ENCODE measurements at regions not wholly inside any gene's neighbourhood (a gene's known extent, or its start where the extent isn't known, plus 50 kb on each side); places are given as distances from the start of the nearest gene placed in this dataset.

- Mint-ChIP-seq H3K36me3 (ENCODE audit: low read depth) (no peaks in the 10 kb centered on the region), H3K4me1 (no peaks in the 10 kb centered on the region), H3K9me3 (no peaks in the 10 kb centered on the region), H3K27ac (no peak overlapping the region), H3K4me3 (no peak overlapping the region), H3K27me3 (no peaks in the 10 kb centered on the region)
- DNase-seq: no peak
- intact Hi-C loops (cut with micrococcal nuclease): no loop called here
Observed at GRCh38 chr12:118816296-118816695, 165.0 kb upstream of the SRRM4 start.

GRCh38 chr12:118821386-118821925, 159.9 kb upstream of the SRRM4 start:
- DNase-seq: no peak
- Mint-ChIP-seq H3K27me3 (no peaks in the 10 kb centered on the region), H3K27ac (no peak overlapping the region), H3K4me3 (no peak overlapping the region), H3K4me1 (no peaks in the 10 kb centered on the region), H3K36me3 (ENCODE audit: low read depth) (no peaks in the 10 kb centered on the region), H3K9me3 (no peaks in the 10 kb centered on the region)
- intact Hi-C loops (cut with micrococcal nuclease): no loop called here

- no peak overlapping the region for H3K27ac Mint-ChIP-seq
- no peaks in the 10 kb centered on the region for H3K4me1 Mint-ChIP-seq
- H3K36me3 Mint-ChIP-seq (ENCODE audit: low read depth): no peaks in the 10 kb centered on the region
- intact Hi-C loops (cut with micrococcal nuclease): no loop called here
- DNase-seq: no peak
- H3K27me3 Mint-ChIP-seq: no peaks in the 10 kb centered on the region
- no peaks in the 10 kb centered on the region for H3K9me3 Mint-ChIP-seq
- no peak overlapping the region for H3K4me3 Mint-ChIP-seq
Observed at GRCh38 chr12:118822512-118822911, 158.8 kb upstream of the SRRM4 start.

- H3K36me3 Mint-ChIP-seq (ENCODE audit: low read depth): no peaks in the 10 kb centered on the region
- no peak for DNase-seq
- H3K27me3 Mint-ChIP-seq: no peaks in the 10 kb centered on the region
- no peaks in the 10 kb centered on the region for H3K9me3 Mint-ChIP-seq
- H3K27ac Mint-ChIP-seq: no peak overlapping the region
- H3K4me3 Mint-ChIP-seq: no peak overlapping the region
- no peaks in the 10 kb centered on the region for H3K4me1 Mint-ChIP-seq
- intact Hi-C loops (cut with micrococcal nuclease): no loop called here
Observed at GRCh38 chr12:118827047-118827446, 154.3 kb upstream of the SRRM4 start.

GRCh38 chr12:118827606-118828005, 153.7 kb upstream of the SRRM4 start:
- Mint-ChIP-seq H3K4me1 (no peaks in the 10 kb centered on the region), H3K4me3 (no peak overlapping the region), H3K27me3 (no peaks in the 10 kb centered on the region), H3K9me3 (no peaks in the 10 kb centered on the region), H3K27ac (no peak overlapping the region), H3K36me3 (ENCODE audit: low read depth) (no peaks in the 10 kb centered on the region)
- DNase-seq: no peak
- intact Hi-C loops (cut with micrococcal nuclease): no loop called here

- H3K4me3 Mint-ChIP-seq: no peak overlapping the region
- H3K27me3 Mint-ChIP-seq: no peaks in the 10 kb centered on the region
- DNase-seq: no peak
- no peaks in the 10 kb centered on the region for H3K4me1 Mint-ChIP-seq
- intact Hi-C loops (cut with micrococcal nuclease): no loop called here
- H3K27ac Mint-ChIP-seq: no peak overlapping the region
- no peaks in the 10 kb centered on the region for H3K36me3 Mint-ChIP-seq (ENCODE audit: low read depth)
- no peaks in the 10 kb centered on the region for H3K9me3 Mint-ChIP-seq
Observed at GRCh38 chr12:118830296-118830695, 151.0 kb upstream of the SRRM4 start.

GRCh38 chr12:118835926-118836325, 145.4 kb upstream of the SRRM4 start:
- DNase-seq: no peak
- intact Hi-C loops (cut with micrococcal nuclease): no loop called here
- Mint-ChIP-seq H3K4me3 (no peak overlapping the region), H3K36me3 (ENCODE audit: low read depth) (no peaks in the 10 kb centered on the region), H3K27me3 (no peaks in the 10 kb centered on the region), H3K4me1 (no peaks in the 10 kb centered on the region), H3K27ac (no peak overlapping the region), H3K9me3 (no peaks in the 10 kb centered on the region)

GRCh38 chr12:118840399-118840798, 140.9 kb upstream of the SRRM4 start:
- no peaks in the 10 kb centered on the region for H3K27me3 Mint-ChIP-seq
- no peaks in the 10 kb centered on the region for H3K4me1 Mint-ChIP-seq
- DNase-seq: no peak
- intact Hi-C loops (cut with micrococcal nuclease): no loop called here
- H3K27ac Mint-ChIP-seq: no peak overlapping the region
- H3K9me3 Mint-ChIP-seq: no peaks in the 10 kb centered on the region
- H3K4me3 Mint-ChIP-seq: no peak overlapping the region
- H3K36me3 Mint-ChIP-seq (ENCODE audit: low read depth): no peaks in the 10 kb centered on the region

- Mint-ChIP-seq H3K27me3 (no peaks in the 10 kb centered on the region), H3K9me3 (no peaks in the 10 kb centered on the region), H3K4me3 (no peak overlapping the region), H3K4me1 (no peaks in the 10 kb centered on the region), H3K27ac (no peak overlapping the region), H3K36me3 (ENCODE audit: low read depth) (no peaks in the 10 kb centered on the region)
- DNase-seq: no peak
- intact Hi-C loops (cut with micrococcal nuclease): no loop called here
Observed at GRCh38 chr12:118840878-118841277, 140.5 kb upstream of the SRRM4 start.

- no peak for DNase-seq
- Mint-ChIP-seq H3K9me3 (no peaks in the 10 kb centered on the region), H3K27ac (no peak overlapping the region), H3K4me1 (no peaks in the 10 kb centered on the region), H3K27me3 (no peaks in the 10 kb centered on the region), H3K4me3 (no peak overlapping the region), H3K36me3 (ENCODE audit: low read depth) (no peaks in the 10 kb centered on the region)
- intact Hi-C loops (cut with micrococcal nuclease): no loop called here
Observed at GRCh38 chr12:118841588-118841987, 139.8 kb upstream of the SRRM4 start.

GRCh38 chr12:118842866-118843265, 138.5 kb upstream of the SRRM4 start:
- Mint-ChIP-seq H3K36me3 (ENCODE audit: low read depth) (no peaks in the 10 kb centered on the region), H3K27ac (no peak overlapping the region), H3K27me3 (no peaks in the 10 kb centered on the region), H3K4me3 (no peak overlapping the region), H3K4me1 (no peaks in the 10 kb centered on the region), H3K9me3 (no peaks in the 10 kb centered on the region)
- intact Hi-C loops (cut with micrococcal nuclease): no loop called here
- no peak for DNase-seq

GRCh38 chr12:118846416-118846815, 134.9 kb upstream of the SRRM4 start:
- no peak for DNase-seq
- H3K36me3 Mint-ChIP-seq (ENCODE audit: low read depth): no peaks in the 10 kb centered on the region
- no peaks in the 10 kb centered on the region for H3K9me3 Mint-ChIP-seq
- H3K4me3 Mint-ChIP-seq: no peak overlapping the region
- H3K27me3 Mint-ChIP-seq: no peaks in the 10 kb centered on the region
- intact Hi-C loops (cut with micrococcal nuclease): no loop called here
- no peaks in the 10 kb centered on the region for H3K4me1 Mint-ChIP-seq
- no peak overlapping the region for H3K27ac Mint-ChIP-seq

- H3K4me3 Mint-ChIP-seq: no peak overlapping the region
- peak; percentile 58 for DNase-seq
- H3K9me3 Mint-ChIP-seq: no peaks in the 10 kb centered on the region
- H3K27me3 Mint-ChIP-seq: no peaks in the 10 kb centered on the region
- H3K36me3 Mint-ChIP-seq (ENCODE audit: low read depth): no peaks in the 10 kb centered on the region
- no peak overlapping the region for H3K27ac Mint-ChIP-seq
- no peaks in the 10 kb centered on the region for H3K4me1 Mint-ChIP-seq
- intact Hi-C loops (cut with micrococcal nuclease): loop anchor here (10.0 kb wide), 1 partner anchor 446 kb away; no protein-coding TSS in a partner anchor
Observed at GRCh38 chr12:118850244-118850825, 131.0 kb upstream of the SRRM4 start.

GRCh38 chr12:118851891-118852290, 129.4 kb upstream of the SRRM4 start:
- no peaks in the 10 kb centered on the region for H3K4me1 Mint-ChIP-seq
- H3K36me3 Mint-ChIP-seq (ENCODE audit: low read depth): no peaks in the 10 kb centered on the region
- H3K27me3 Mint-ChIP-seq: no peaks in the 10 kb centered on the region
- no peak overlapping the region for H3K27ac Mint-ChIP-seq
- intact Hi-C loops (cut with micrococcal nuclease): loop anchor here (10.0 kb wide), 1 partner anchor 447 kb away; no protein-coding TSS in a partner anchor
- H3K4me3 Mint-ChIP-seq: no peak overlapping the region
- DNase-seq: no peak
- no peaks in the 10 kb centered on the region for H3K9me3 Mint-ChIP-seq

GRCh38 chr12:118853634-118854033, 127.7 kb upstream of the SRRM4 start:
- DNase-seq: no peak
- Mint-ChIP-seq H3K27me3 (no peaks in the 10 kb centered on the region), H3K27ac (no peak overlapping the region), H3K9me3 (no peaks in the 10 kb centered on the region), H3K4me1 (no peaks in the 10 kb centered on the region), H3K36me3 (ENCODE audit: low read depth) (no peaks in the 10 kb centered on the region), H3K4me3 (no peak overlapping the region)
- intact Hi-C loops (cut with micrococcal nuclease): loop anchor here (10.0 kb wide), 1 partner anchor 449 kb away; no protein-coding TSS in a partner anchor

Measured in activated CD4-positive, alpha-beta T cell treated with anti-CD3 and anti-CD28 coated beads, Interleukin-2, amount 10 ng/mL, durations not matched to agents 24 days and 14 days (primary cell).